Cardiac fibroblast (primary cell): ENCODE measurements at regions not wholly inside any gene's neighbourhood (a gene's known extent, or its start where the extent isn't known, plus 50 kb on each side); places are given as distances from the start of the nearest gene placed in this dataset.

Source experiments
- DNase-seq, 2 donors: peaks; one replicate each; pipeline versions ENCODE4 v3.0.0 to v3.0.0-alpha.2; 2010; ENCODE audit warnings: low read depth in 2 of 2
- H3K4me3 ChIP-seq, 2 donors: replicated peaks in 1 of 2; 1 replicate in 1 of 2; 2 replicates in 1 of 2; pipeline ENCODE4 v1.5.1; 2011; ENCODE audit warnings: low read depth in 2 of 2, low read length in 2 of 2, mild to moderate bottlenecking in 2 of 2, moderate library complexity in 1 of 2
- CTCF ChIP-seq: IDR thresholded peaks from one replicate; pipeline ENCODE4 v1.5.1; 2011; ENCODE audit warnings: low read depth, mild to moderate bottlenecking, low read length, inconsistent platforms

GRCh38 chr4:166386491-166387360, 513.7 kb downstream of the TLL1 start:
- H3K4me3 ChIP-seq: no peak overlapping the region
- TF ChIP-seq CTCF: no peak
- peak in 1 of 2 donors; percentile 33 for DNase-seq

GRCh38 chr4:166391501-166391900, 518.5 kb downstream of the TLL1 start:
- TF ChIP-seq CTCF: no peak
- H3K4me3 ChIP-seq: no peak overlapping the region
- DNase-seq: no peak

- no peak overlapping the region for H3K4me3 ChIP-seq
- DNase-seq: peak in 1 of 2 donors; percentile 25
- no peak for TF ChIP-seq CTCF
These were observed 526.0 kb downstream of the TLL1 start for GRCh38 chr4:166399021-166399420.

- no peak overlapping the region for H3K4me3 ChIP-seq
- no peak for TF ChIP-seq CTCF
- no peak for DNase-seq
These were observed 527.3 kb downstream of the TLL1 start for GRCh38 chr4:166400270-166400894.

GRCh38 chr4:166413356-166413755, 540.3 kb downstream of the TLL1 start:
- TF ChIP-seq CTCF: no peak
- no peak for DNase-seq
- no peak overlapping the region for H3K4me3 ChIP-seq

GRCh38 chr4:166414431-166414830, 541.4 kb downstream of the TLL1 start:
- H3K4me3 ChIP-seq: no peak overlapping the region
- TF ChIP-seq CTCF: no peak
- peak in 1 of 2 donors; percentile 22 for DNase-seq
